Left lung (tissue), 4 donors: ENCODE measurements at regions not wholly inside any gene's neighbourhood (a gene's known extent, or its start where the extent isn't known, plus 50 kb on each side); places are given as distances from the start of the nearest gene placed in this dataset.
"Not testable (repeated sequence)": the region's sequence is repeated elsewhere in the genome, so short reads cannot be mapped to it uniquely, and the experiment has no call there.

Experiments used
- ATAC-seq: fragments of 200-7000 bp; cut with Tn5 transposase; one replicate; pipeline ENCODE4 v1.9.1; 2020; ENCODE audit warnings: moderate library complexity
- DNase-seq, 4 donors: peaks; one replicate each; pipeline ENCODE4 v3.0.0-alpha.2; 2013 to 2020
- H3K27ac ChIP-seq, 2 donors: fragments of 200-600 bp; sonication (generic) in 1 of 2; one replicate each; pipeline versions ENCODE4 v1.5.0 to v1.8.0; 2020 to 2021
- H3K27me3 ChIP-seq, 2 donors: fragments of 200-600 bp; sonication (generic) in 1 of 2; one replicate each; pipeline versions ENCODE4 v1.5.0 to v1.8.0; 2020 to 2021
- H3K36me3 ChIP-seq, 2 donors: fragments of 200-600 bp; sonication (generic) in 1 of 2; one replicate each; pipeline versions ENCODE4 v1.5.0 to v1.8.0; 2020 to 2021
- H3K4me1 ChIP-seq, 2 donors: fragments of 200-600 bp; one replicate each; pipeline ENCODE4 v1.8.0; 2021
- H3K4me3 ChIP-seq, 2 donors: fragments of 200-600 bp; sonication (generic) in 1 of 2; one replicate each; pipeline versions ENCODE4 v1.5.0 to v1.8.0; 2020 to 2021; ENCODE audit warnings: mild to moderate bottlenecking in 1 of 2
- H3K9me3 ChIP-seq, 2 donors: fragments of 200-600 bp; sonication (generic) in 1 of 2; one replicate each; pipeline versions ENCODE4 v1.5.0 to v1.8.0; 2020 to 2021
- CTCF ChIP-seq, 2 donors: fragments of 200-600 bp; sonication (generic) in 1 of 2; IDR thresholded peaks; one replicate each; pipeline versions ENCODE4 v1.5.0 to v1.8.0; 2021; ENCODE audit warnings: antibody characterized with exemption in 2 of 2
- intact Hi-C, 2 donors: fragments of 100-400 bp; cut with DNase I; formaldehyde crosslinking; loops; one replicate each; pipeline versions ENCODE4 v1.11.2 to v1.14.2; 2022
- donor health status: DM: no; HTN: yes; CAD: no.
- donor health status: DM: no; HTN: no; CAD: no.

GRCh38 chr3:26931896-26932295 lies 309.3 kb downstream of the LRRC3B start:
- no peaks in the 10 kb centered on the region for H3K9me3 ChIP-seq
- intact Hi-C loops: no loop called here
- no peak for TF ChIP-seq CTCF (IDR thresholded peaks at IDR 0.05)

GRCh38 chr3:26932752-26933151 lies 310.2 kb downstream of the LRRC3B start:
- H3K36me3 ChIP-seq: no peaks in the 10 kb centered on the region
- TF ChIP-seq CTCF (IDR thresholded peaks at IDR 0.05): no peak
- no peak overlapping the region for H3K27ac ChIP-seq
- no peak overlapping the region for H3K4me3 ChIP-seq
- no peaks in the 10 kb centered on the region for H3K9me3 ChIP-seq
- DNase-seq: no peak
- intact Hi-C loops: no loop called here
- H3K4me1 ChIP-seq: no peaks in the 10 kb centered on the region
- ATAC-seq: no peak
- no peaks in the 10 kb centered on the region for H3K27me3 ChIP-seq

More at GRCh38 chr3:26931896-26932295, 309.3 kb downstream of the LRRC3B start:
- Histone ChIP-seq H3K4me3 (no peak overlapping the region), H3K4me1 (no peaks in the 10 kb centered on the region), H3K27me3 (no peaks in the 10 kb centered on the region), H3K27ac (no peak overlapping the region), H3K36me3 (no peaks in the 10 kb centered on the region)
- no peak for DNase-seq
- no peak for ATAC-seq

- ATAC-seq, DNase-seq, H3K27ac ChIP-seq, intact Hi-C loops, H3K4me1 ChIP-seq, H3K27me3 ChIP-seq, H3K36me3 ChIP-seq, H3K4me3 ChIP-seq: not testable (repeated sequence)
- H3K9me3 ChIP-seq: peaks cover 0 to 42% of the 10 kb centered on the region in 2 donors
Measured at GRCh38 chr3:26945480-26945879, 322.9 kb downstream of the LRRC3B start.

GRCh38 chr3:26960382-26960781 lies 337.8 kb downstream of the LRRC3B start:
- no peak for TF ChIP-seq CTCF (IDR thresholded peaks at IDR 0.05)
- ATAC-seq: no peak

GRCh38 chr3:26962492-26963360 lies 340.2 kb downstream of the LRRC3B start:
- Histone ChIP-seq H3K4me1 (no peaks in the 10 kb centered on the region), H3K36me3 (no peaks in the 10 kb centered on the region), H3K4me3 (no peak overlapping the region), H3K27ac (no peak overlapping the region), H3K27me3 (no peaks in the 10 kb centered on the region), H3K9me3 (peaks cover 0 to 12% of the 10 kb centered on the region in 2 donors)
- no peak for TF ChIP-seq CTCF (IDR thresholded peaks at IDR 0.05)
- peak in 1 of 4 donors; percentile 11 for DNase-seq
- ATAC-seq: no peak
- intact Hi-C loops: no loop called here

More at GRCh38 chr3:26960382-26960781, 337.8 kb downstream of the LRRC3B start:
- no peak for DNase-seq
- intact Hi-C loops: no loop called here
- Histone ChIP-seq H3K27ac (no peak overlapping the region), H3K36me3 (no peaks in the 10 kb centered on the region), H3K9me3 (peaks cover 0 to 16% of the 10 kb centered on the region in 2 donors), H3K4me3 (no peak overlapping the region), H3K4me1 (no peaks in the 10 kb centered on the region), H3K27me3 (no peaks in the 10 kb centered on the region)
